ENCODE measurements at regions not wholly inside any gene's neighbourhood (a gene's known extent, or its start where the extent isn't known, plus 50 kb on each side); places are given as distances from the start of the nearest gene placed in this dataset.

DNA sequence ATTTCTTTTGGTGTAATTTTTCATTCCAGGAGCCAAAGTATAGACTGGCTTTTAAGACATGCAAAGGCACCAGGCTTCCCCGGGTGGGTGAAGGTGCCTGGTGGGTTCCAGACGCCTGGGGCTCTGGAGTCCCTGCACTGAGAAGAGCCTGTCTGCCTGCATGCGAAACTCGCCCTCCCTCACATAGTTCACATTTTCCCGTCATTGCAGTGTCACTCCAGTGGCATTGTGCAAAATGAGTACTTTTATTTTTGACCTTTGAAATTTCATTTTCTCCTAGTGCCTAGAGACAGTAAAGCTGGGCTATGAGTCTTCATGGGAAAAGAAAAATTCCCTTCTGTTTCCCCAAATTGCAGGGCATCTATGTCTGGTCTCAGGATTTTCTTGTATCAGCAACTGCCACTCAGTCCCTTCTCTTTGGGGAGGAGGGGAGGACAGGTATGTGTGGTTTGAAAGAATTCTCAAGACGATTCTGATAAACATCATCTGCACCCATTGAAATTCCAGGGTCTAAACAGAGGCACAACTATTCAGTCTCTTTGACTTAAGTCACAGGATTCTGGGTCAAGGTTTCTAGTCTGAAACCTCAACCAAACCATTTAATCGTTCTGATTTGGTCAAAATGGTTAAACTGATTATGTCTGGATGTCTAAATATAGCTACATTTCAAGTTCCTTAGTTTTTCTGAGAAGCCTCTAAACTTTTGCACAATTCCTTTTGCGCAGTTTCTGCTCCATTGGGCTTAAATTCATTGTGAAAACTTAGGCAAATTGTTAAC is 107.8 kb downstream of the CYP26A1 start:
- H3K79me2 ChIP-seq (ENCODE audit: insufficient read depth, low read length) = no peaks in the 10 kb centered on the region
- H3K4me2 ChIP-seq (ENCODE audit: low read length) = no peak overlapping the region
- H3K27ac ChIP-seq (ENCODE audit: low read depth, low read length) = no peak overlapping the region
- FAIRE-seq = no peak
- H4K20me1 ChIP-seq (ENCODE audit: insufficient read depth, low read length) = no peaks in the 10 kb centered on the region
- no peaks in the 10 kb centered on the region for H3K27me3 ChIP-seq (ENCODE audit: insufficient read depth, low read length)
- H3K4me1 ChIP-seq (ENCODE audit: insufficient read depth, low read length) = no peaks in the 10 kb centered on the region
- peaks cover 3% of the 10 kb centered on the region for H3K9me3 Mint-ChIP-seq (ENCODE audit: unreplicated experiment)
- no peak overlapping the region for H3K4me3 Mint-ChIP-seq (ENCODE audit: unreplicated experiment)
- no peak overlapping the region for H2AFZ ChIP-seq (ENCODE audit: low read depth, low read length)
- no peak for DNase-seq (ENCODE audit: low read depth)
- H3K27ac Mint-ChIP-seq (ENCODE audit: unreplicated experiment) = peak overlapping the region; percentile 41
- no peak overlapping the region for H3K4me3 ChIP-seq (ENCODE audit: insufficient read depth, low read depth, low read length)
- H3K36me3 Mint-ChIP-seq (ENCODE audit: low read depth, unreplicated experiment) = no peaks in the 10 kb centered on the region
- TF ChIP-seq, protein P1, sequence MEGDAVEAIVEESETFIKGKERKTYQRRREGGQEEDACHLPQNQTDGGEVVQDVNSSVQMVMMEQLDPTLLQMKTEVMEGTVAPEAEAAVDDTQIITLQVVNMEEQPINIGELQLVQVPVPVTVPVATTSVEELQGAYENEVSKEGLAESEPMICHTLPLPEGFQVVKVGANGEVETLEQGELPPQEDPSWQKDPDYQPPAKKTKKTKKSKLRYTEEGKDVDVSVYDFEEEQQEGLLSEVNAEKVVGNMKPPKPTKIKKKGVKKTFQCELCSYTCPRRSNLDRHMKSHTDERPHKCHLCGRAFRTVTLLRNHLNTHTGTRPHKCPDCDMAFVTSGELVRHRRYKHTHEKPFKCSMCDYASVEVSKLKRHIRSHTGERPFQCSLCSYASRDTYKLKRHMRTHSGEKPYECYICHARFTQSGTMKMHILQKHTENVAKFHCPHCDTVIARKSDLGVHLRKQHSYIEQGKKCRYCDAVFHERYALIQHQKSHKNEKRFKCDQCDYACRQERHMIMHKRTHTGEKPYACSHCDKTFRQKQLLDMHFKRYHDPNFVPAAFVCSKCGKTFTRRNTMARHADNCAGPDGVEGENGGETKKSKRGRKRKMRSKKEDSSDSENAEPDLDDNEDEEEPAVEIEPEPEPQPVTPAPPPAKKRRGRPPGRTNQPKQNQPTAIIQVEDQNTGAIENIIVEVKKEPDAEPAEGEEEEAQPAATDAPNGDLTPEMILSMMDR (IDR thresholded peaks at IDR 0.05; ENCODE audit: insufficient read depth, low read depth, low read length) = no peak
- TF ChIP-seq EZH2 (IDR thresholded peaks at IDR 0.05; ENCODE audit: insufficient read depth, low read length) = no peak
- no peaks in the 10 kb centered on the region for H3K9me3 ChIP-seq (ENCODE audit: insufficient read depth, low read depth, low read length)
- H3K4me1 Mint-ChIP-seq (ENCODE audit: low read depth, unreplicated experiment) = peaks cover 6% of the 10 kb centered on the region
- no peaks in the 10 kb centered on the region for H3K36me3 ChIP-seq (ENCODE audit: insufficient read depth, low read length)
- H3K9ac ChIP-seq (ENCODE audit: low read length) = no peak overlapping the region
- peaks cover 8% of the 10 kb centered on the region for H3K27me3 Mint-ChIP-seq (ENCODE audit: low read depth, unreplicated experiment)

DNA sequence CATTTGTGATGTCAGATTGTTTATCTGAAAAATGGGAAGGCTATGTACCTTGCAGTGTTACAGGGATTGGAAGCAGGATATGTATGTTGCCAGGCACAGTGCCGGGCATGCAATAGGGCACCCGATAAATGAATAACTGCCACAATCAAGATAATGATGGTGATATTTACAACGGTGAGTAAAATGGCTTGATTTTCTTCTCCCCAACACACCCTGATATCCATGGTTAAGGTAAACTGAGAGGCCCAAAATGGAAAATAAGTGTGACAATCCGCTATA is 108.3 kb downstream of the CYP26A1 start:
- Histone ChIP-seq H3K4me3 (ENCODE audit: insufficient read depth, low read depth, low read length) (no peak overlapping the region), H3K27me3 (ENCODE audit: insufficient read depth, low read length) (no peaks in the 10 kb centered on the region), H2AFZ (ENCODE audit: low read depth, low read length) (no peak overlapping the region), H3K9ac (ENCODE audit: low read length) (no peak overlapping the region), H4K20me1 (ENCODE audit: insufficient read depth, low read length) (no peaks in the 10 kb centered on the region), H3K79me2 (ENCODE audit: insufficient read depth, low read length) (no peaks in the 10 kb centered on the region), H3K27ac (ENCODE audit: low read depth, low read length) (no peak overlapping the region), H3K4me2 (ENCODE audit: low read length) (no peak overlapping the region), H3K4me1 (ENCODE audit: insufficient read depth, low read length) (no peaks in the 10 kb centered on the region), H3K36me3 (ENCODE audit: insufficient read depth, low read length) (no peaks in the 10 kb centered on the region), H3K9me3 (ENCODE audit: insufficient read depth, low read depth, low read length) (no peaks in the 10 kb centered on the region)
- Mint-ChIP-seq H3K9me3 (ENCODE audit: unreplicated experiment) (peaks cover 3% of the 10 kb centered on the region), H3K4me3 (ENCODE audit: unreplicated experiment) (no peak overlapping the region), H3K27ac (ENCODE audit: unreplicated experiment) (no peak overlapping the region), H3K36me3 (ENCODE audit: low read depth, unreplicated experiment) (no peaks in the 10 kb centered on the region), H3K27me3 (ENCODE audit: low read depth, unreplicated experiment) (peaks cover 8% of the 10 kb centered on the region), H3K4me1 (ENCODE audit: low read depth, unreplicated experiment) (peaks cover 6% of the 10 kb centered on the region)
- TF ChIP-seq, protein P1 (IDR thresholded peaks at IDR 0.05; ENCODE audit: insufficient read depth, low read depth, low read length) = no peak
- no peak for TF ChIP-seq EZH2 (IDR thresholded peaks at IDR 0.05; ENCODE audit: insufficient read depth, low read length)
- no peak for FAIRE-seq
- DNase-seq (ENCODE audit: low read depth) = no peak

DNA sequence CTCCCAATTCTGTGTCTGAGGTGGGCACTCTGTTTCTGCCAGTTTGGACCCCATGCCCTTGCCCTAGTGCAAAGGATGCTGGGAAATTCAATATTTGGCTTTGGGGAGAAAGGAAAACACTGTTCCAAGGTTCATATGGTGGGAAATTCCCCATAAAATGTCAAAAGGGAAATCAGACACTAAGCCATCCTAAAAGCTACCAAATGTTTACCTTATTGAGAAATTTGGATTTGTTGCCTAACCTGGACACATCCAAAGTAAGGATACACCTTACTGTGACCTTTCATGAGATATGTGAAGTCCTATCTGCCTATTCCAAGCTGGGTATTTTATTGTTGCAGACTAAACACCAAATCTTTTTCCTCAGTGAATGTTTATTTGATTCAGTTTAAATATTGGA is 109.1 kb downstream of the CYP26A1 start:
- Mint-ChIP-seq H3K4me3 (ENCODE audit: unreplicated experiment) (no peak overlapping the region), H3K9me3 (ENCODE audit: unreplicated experiment) (peaks cover 3% of the 10 kb centered on the region), H3K4me1 (ENCODE audit: low read depth, unreplicated experiment) (peaks cover 6% of the 10 kb centered on the region), H3K27ac (ENCODE audit: unreplicated experiment) (no peak overlapping the region), H3K36me3 (ENCODE audit: low read depth, unreplicated experiment) (no peaks in the 10 kb centered on the region), H3K27me3 (ENCODE audit: low read depth, unreplicated experiment) (peaks cover 6% of the 10 kb centered on the region)
- Histone ChIP-seq H3K27me3 (ENCODE audit: insufficient read depth, low read length) (no peaks in the 10 kb centered on the region), H3K27ac (ENCODE audit: low read depth, low read length) (no peak overlapping the region), H3K4me3 (ENCODE audit: insufficient read depth, low read depth, low read length) (no peak overlapping the region), H4K20me1 (ENCODE audit: insufficient read depth, low read length) (no peaks in the 10 kb centered on the region), H3K79me2 (ENCODE audit: insufficient read depth, low read length) (no peaks in the 10 kb centered on the region), H3K4me2 (ENCODE audit: low read length) (no peak overlapping the region), H3K4me1 (ENCODE audit: insufficient read depth, low read length) (no peaks in the 10 kb centered on the region), H3K36me3 (ENCODE audit: insufficient read depth, low read length) (no peaks in the 10 kb centered on the region), H3K9ac (ENCODE audit: low read length) (no peak overlapping the region), H2AFZ (ENCODE audit: low read depth, low read length) (no peak overlapping the region), H3K9me3 (ENCODE audit: insufficient read depth, low read depth, low read length) (no peaks in the 10 kb centered on the region)
- FAIRE-seq = no peak
- no peak for DNase-seq (ENCODE audit: low read depth)
- TF ChIP-seq, protein P1 (IDR thresholded peaks at IDR 0.05; ENCODE audit: insufficient read depth, low read depth, low read length) = no peak
- TF ChIP-seq EZH2 (IDR thresholded peaks at IDR 0.05; ENCODE audit: insufficient read depth, low read length) = no peak

Data from astrocyte (in vitro differentiated cells and primary cell).